Stimulated activated CD4-positive, alpha-beta T cell treated with anti-CD3 and anti-CD28 coated beads, Interleukin-2, amount 100 ng/mL, for 48 hours (primary cell): ENCODE measurements at regions not wholly inside any gene's neighbourhood (a gene's known extent, or its start where the extent isn't known, plus 50 kb on each side); places are given as distances from the start of the nearest gene placed in this dataset.

Experiments used
- DNase-seq, 2 donors: peaks; one replicate each; pipeline ENCODE4 v3.0.0-alpha.2; 2020

DNA sequence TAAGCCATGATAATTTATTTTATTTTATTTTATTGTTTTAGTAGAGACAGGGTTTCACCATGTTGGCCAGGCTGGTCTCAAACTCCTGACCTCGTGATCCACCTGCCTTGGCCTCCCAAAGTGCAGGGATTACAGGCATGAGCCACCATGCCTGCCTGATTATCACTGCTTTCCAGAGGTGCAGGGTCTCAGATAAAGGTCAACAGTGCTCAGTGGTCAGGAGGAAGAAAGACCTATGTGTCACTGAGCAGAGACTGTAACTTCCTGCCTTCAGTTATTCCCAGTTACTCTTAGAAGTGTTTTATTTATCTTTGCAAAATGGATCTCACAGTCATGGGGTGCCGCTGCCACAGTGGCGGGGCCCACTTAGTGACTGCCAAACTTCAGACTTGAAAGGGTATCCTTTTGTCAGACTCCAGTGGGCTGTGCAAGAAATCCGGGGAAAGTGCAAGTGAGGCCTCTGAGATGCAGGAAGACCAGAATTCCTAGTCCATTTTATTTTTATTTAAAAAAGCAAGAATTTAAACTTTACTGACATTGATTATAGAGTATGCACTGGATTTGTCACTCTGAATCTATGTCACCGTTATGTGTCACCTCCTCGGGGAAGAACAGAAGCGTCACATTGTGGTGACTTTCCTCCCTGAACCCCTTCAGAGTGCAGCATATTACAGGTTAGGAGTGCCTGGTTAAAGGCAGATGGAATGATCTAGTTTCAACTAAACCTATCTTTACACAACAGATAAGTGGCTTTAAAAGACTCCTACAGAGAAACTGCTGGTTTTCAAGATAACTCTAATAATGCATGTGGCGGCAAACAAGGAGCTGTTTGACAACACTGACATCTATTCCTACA, 59.1 kb upstream of the BICD1 start:
- DNase-seq = no peak

DNA sequence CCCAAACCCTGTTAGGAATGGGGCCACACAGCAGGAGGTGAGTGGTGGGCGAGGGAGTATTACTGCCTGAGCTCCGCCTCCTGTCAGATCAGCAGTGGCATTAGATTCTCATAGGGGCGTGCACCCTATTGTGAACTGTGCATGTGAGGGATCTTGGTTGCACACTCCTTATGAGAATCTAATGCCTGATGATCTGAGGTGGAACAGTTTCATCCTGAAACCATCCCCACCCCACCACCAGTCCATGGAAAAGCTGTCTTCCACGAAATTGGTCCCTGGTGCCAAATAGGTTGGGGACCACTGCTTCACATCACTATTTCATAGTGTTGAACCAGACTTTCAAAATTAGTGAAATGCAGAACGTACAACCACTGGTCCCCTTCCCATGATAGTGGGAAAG, 57.9 kb upstream of the BICD1 start:
- no peak for DNase-seq

DNA sequence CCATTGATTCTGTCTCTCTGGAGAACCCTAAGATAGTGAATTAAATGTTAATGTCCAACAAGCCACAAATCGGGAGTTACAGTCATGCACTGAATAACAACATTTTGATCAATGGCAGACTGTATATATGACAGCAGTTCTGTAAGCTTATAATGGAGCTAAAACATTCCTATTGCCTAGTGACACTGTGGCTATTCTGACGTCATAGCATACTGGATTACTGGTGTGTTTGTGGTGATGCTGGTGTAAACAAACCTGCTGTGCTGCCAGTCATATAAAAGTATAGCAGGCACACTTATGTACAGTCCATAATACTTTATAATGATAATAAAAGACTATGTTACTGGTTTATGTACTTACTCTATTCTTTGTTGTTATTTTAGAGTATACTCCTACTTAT, 56.7 kb upstream of the BICD1 start:
- DNase-seq = no peak

DNA sequence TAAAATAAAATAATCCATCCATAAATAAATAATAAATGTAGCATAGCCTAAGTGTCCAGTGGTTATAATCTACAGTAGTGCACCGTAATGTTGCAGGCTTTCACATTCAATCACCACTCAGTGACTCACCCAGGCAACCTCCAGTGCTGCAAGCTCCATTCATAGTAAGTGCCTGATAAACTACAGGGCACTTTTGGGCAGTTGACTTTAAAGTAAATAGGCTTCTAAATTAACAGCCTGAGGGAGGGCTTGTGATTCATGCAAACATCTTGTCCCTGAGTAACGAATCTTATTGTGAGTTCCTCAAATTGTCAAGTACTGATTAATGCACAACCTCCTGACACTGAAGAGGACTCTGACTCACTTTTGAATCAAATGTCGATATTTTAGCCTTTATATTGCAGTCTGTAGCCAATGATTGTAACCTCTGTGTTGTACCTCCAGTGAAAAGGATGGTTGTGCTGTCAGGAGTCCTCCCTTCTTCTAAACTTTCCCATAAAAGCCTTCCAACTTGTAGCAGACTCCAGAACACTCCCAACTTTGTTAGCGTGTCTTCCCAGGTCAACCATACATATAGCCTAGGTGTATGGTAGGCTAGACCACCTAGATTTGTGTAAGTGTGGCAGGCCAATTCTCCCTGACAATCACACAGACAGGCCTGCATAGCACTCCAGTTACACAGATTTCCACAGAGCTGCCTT, 55.0 kb upstream of the BICD1 start:
- no peak for DNase-seq

DNA sequence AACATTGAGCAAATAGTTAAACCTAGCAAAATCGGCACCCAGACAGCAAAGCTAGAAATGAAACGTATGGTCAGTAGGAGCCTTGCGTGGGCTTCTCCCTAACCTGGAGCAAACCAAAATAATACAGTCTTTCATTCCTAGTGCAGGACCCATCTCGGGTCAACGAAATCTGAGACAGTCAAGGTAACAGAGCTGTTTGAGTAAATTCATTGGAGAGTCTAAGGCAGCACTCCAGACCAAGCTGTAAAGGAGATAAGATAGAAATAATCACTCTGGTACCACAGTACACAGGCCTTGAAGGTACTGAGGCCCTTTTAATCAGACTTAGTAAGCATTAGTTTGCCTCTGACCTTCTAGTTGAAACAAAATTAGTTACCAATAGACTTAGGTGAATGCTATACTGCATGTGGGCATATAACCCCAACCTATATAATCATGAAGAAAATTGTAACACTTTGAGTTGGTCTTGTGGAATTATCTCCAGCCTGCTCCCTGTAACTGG, 54.4 kb upstream of the BICD1 start:
- DNase-seq = no peak

DNA sequence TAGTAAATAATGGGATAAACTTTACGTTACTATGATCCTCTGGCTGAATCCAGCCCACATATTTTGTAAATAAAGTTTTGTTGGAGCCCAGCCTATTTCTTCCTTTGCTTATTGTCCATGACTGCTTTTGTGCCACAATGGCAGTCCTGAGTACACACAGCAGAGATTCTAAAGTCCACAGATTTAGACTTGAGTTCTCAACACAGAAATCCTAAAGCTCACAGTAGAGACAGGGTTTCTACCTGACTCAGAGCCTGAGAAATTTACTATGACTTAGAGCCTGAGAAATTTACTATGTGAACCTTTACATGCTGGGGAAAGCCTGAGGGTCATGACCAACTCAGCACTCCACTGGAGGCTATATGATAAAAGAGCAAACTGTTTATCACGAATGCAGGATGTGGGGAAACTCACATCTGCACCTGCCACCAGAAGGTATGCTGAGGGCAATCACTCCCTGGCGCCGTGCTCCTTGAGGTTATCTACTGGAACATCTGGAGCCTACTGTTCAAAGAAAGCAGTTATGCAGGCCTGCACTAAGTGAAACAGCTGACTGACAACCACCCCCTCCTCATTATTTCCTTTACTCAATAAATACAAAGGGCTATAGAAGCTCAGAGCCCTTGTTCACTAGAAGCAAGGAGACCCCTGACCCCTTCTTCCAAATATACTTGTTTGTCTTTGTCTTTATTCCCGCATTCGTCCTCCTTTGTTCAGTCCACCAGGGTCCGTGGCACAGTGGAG, 52.6 kb upstream of the BICD1 start:
- no peak for DNase-seq
